GM18868 (cell line): ENCODE measurements at regions not wholly inside any gene's neighbourhood (a gene's known extent, or its start where the extent isn't known, plus 50 kb on each side); places are given as distances from the start of the nearest gene placed in this dataset.

Experiments used
- ATAC-seq: cut with Tn5 transposase; IDR thresholded peaks from one replicate; pipeline ENCODE4 v1.9.1; 2021; ENCODE audit warnings: mild to moderate bottlenecking, moderate library complexity; ENCODE audit not compliant: unreplicated experiment

DNA sequence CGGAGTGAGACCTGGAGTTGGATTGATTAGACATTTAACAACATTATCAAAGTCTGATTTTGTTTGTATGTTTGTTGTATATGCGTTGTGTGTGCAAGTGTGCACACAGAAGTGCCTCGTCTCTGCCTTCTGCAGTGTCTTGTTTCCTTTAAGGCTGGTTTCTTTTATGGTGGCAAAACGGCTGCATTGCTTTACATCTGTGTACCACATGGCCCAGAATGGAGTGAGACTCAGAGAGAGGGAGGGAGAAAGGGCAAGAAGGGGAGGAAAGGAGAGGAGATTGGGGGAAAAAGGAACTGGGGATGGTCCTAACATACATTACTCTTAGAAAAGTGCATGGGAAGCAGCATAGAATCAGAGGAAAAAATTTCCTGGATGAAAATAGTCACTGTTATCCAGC is 99.7 kb upstream of the WLS start:
- no peak for ATAC-seq

DNA sequence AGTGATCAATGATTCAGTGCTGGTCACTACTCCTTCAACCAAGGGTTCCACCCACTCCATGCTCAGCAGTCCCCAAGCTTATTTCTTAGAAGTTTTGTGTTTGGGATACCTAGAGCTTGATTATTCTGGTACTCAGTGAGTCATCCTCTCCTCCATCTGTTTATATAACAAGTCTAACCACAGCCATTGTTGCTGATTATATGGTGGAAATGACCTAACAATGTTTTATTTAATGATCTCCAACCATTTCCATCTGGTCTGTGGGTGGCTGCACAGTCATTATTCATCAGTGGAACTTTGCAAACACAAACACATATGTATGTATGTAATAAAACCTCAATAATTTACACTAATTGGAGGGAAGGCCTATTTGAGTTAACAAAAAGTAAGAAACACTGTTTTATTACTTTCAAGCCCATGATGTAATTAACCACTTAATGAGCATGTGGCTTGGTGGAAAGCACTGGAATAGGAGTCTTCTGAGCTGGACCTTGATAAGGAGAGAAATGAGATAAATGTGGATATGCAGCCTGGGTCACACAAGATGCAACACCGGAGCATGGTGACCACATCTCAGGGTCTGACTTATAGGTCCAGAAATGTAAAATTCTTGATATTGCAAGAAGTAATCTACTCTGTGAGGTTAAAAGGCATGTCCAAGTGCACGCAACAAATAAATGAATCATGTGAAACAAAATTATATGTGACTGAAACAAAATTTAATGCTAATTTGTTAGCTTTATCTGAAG is 99.0 kb upstream of the WLS start:
- ATAC-seq: no peak

- no peak for ATAC-seq
These were observed 98.1 kb upstream of the WLS start for GRCh38 chr1:68330391-68330790.

GRCh38 chr1:68329096-68329835 is 96.9 kb upstream of the WLS start:
- no peak for ATAC-seq

DNA sequence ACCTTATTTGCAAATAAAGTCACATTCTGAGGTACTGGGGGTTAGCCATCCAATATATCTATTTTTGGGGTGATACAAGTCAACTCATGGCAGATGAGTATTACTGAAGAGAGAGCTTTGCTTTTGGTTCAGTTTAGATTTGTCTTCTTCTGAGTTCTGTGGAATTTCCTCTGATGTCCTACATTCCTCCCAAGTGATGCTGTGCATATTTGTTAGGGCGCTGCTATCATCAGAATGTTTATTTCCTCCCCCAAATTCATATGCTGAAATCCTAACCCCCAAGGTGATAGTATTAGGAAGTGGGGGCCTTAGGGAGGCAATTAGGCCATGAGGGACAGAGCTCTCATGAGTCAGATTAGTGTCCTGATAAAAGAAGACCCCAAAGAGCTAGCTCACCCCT is 96.2 kb upstream of the WLS start:
- no peak for ATAC-seq

- no peak for ATAC-seq
These were observed 95.1 kb upstream of the WLS start for GRCh38 chr1:68327414-68327813.

- no peak for ATAC-seq
These were observed 94.2 kb upstream of the WLS start for GRCh38 chr1:68326481-68326880.

DNA sequence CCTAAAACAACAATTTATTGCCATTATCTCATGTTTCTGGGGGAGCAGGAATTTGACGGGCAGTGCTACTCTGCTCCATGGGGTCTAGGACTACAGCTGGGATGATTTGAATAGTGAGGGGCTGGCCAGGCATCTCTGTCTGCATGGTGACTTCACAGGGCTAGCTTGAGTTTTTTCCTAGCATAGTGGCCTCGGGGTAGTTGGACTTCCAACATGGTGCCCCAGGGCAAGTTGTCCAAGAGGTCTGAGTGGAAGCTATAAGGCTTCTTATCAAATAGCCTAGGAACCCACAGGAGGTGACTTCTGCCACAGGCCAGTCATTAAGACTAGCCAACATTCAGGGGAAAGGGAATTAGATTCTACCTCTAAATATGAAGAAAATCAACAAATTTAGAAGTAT is 92.0 kb upstream of the WLS start:
- ATAC-seq: no peak

DNA sequence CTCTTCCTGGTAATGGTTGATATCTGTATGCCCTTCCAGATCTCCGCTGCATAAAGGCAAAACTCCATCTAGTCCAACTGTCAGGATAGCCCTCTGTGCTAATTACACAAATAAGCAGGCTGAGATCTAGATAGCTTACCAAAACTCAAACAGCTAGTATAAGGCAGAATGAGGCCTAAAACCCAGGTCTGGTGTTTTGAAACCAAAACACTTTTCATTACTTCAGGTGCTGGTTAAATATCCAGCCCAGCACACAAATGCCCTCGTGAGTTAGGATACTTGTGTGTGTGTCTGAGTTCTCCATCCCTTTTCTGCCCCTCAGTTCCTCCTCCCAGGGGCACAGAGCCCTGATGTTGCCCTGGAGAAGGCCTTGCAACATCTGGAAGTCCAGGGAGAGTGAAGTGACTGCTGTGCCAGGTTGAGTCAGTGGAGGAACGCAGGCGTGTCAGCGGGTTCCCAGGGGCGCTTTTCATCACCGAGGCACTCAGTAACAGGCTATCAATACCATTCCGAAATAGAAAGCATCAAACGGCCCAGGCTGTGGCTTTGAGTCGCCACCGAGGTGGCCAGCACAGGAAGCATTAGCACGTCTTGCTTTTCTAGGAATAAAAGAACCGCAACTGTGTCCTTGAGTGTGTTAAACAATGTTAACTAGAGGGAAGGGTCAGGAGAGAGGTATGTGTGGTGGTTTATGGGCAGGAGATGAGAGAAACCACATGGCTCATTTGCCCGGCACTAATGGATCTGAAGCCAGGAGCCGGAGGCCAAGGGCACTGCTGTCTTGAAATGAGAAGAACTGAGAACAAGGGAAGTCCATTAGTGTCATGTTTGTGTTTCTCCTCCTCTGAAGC is 90.7 kb upstream of the WLS start:
- ATAC-seq: no peak

DNA sequence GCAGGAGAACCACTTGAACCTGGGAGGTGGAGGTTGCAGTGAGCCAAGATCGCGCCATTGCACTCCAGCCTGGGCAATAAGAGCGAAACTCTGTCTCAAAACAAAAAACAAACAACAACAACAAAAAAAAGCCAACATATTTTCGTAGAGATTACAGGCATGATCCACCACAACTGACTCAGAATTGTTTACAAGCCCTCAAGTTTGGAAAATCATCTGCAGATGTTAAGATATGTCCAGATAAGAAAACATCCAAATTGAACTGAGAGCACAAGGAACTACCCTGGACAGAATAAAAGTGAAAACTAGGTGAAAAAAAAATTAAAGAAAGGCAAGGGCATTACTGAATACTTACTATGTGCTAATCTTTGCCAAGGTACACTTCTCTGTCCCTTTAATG is 89.8 kb upstream of the WLS start:
- ATAC-seq: no peak

DNA sequence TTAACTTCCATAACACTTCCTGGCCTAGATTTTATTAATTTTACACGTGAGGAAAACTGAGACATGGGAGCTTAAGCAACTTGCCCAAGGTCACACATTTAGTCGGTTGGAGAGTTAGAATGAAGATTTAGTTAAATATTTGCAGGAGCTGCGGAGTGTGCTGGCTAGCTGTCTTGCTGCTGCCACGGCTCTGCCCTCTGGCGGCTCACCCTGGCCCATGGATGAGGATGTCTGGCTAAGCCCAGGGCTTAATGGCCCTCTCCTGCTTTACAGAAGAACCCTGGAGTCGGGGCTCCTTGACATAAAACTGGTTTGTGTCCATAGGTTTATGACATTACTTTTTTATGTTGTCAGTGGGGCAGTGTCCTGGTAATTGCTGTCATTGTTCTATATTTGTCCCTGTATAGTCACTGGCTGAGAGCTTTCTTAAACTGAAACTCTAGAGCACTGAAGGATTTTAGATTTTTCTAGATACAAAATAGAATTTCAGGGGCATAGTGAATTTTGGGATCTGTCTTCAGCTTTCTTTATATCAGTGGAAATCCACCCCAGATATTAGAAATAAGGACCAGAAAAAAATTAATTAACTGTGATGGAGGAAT is 88.9 kb upstream of the WLS start:
- no peak for ATAC-seq

- no peak for ATAC-seq
These were observed 88.0 kb upstream of the WLS start for GRCh38 chr1:68320349-68320748.

DNA sequence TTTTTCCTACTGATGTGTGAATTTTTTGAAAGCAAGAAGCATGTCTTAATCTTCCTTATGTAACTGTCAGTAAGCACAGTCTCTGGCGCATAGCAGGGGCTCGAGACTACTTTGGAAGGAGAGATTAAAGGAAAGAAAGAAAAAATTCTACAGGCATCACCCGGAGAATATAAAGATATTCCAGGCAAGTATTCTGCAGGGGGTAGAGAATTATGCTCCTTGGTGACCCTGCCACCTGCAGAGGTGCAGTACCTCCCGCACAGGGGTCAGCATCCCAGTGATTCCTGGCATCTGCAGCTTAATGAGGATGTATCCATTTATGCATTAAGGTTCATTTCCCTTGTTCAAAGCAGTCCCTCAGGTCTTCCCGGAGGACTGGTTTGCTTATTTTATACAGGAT is 87.6 kb upstream of the WLS start:
- no peak for ATAC-seq

GRCh38 chr1:68317543-68317942 is 85.2 kb upstream of the WLS start:
- no peak for ATAC-seq

GRCh38 chr1:68314151-68314780 is 81.9 kb upstream of the WLS start:
- no peak for ATAC-seq

GRCh38 chr1:68313735-68314134 is 81.4 kb upstream of the WLS start:
- ATAC-seq: no peak

DNA sequence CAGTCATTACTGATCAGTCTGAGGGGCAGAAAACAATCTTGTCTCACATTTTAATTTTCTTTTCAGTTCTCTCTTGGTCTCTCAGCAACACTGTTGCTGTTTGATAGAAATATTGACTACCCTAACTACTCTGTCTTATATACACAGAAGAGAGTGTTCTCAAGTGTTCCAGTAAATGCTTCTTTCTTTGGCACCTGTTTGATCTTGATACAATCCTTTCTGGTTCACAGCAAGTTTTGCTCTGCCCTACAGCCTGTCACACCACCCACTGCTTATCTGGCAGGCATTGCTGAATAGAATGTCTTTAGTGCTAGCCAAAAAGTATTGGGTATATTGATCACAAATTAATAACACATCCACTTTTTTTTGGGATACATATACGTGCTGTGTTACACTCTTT is 75.7 kb upstream of the WLS start:
- no peak for ATAC-seq

- no peak for ATAC-seq
These were observed 75.1 kb upstream of the WLS start for GRCh38 chr1:68307378-68307787.

GRCh38 chr1:68301471-68302001 is 69.2 kb upstream of the WLS start:
- ATAC-seq: no peak

DNA sequence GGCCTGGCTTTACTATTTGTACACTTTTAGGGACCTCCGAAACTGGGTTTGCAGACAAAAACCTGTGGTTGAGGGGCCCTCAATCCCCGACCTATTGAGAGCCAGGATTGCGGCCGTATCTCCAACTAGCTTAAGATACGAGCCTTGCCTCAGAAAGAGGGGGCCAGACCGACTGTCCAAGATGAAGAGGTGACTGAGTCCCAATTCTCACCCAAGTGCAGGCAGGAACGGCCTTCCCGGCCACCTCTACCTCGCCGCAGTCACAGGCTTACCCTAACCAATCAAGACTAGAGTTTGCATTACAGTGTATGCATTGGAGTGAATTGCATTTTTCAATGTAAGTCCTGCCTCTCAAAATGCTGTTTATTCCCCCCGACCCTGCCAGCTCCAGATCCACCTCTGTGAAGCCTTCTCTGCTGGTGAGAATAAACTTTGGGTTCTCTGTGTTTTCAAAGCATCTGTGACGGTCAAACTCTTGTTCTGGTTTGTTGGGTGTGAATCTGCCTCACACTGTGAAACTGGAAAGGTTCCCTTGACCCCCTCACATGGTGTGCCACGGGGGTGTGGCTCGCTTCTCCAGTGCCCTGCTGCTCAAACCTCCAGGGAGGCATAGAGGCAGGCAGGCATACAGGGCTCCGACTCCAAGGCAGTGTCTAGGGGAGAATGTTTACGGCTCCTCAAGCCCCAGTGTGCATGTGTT is 62.2 kb upstream of the WLS start:
- ATAC-seq: no peak
